ENCODE measurements at regions not wholly inside any gene's neighbourhood (a gene's known extent, or its start where the extent isn't known, plus 50 kb on each side); places are given as distances from the start of the nearest gene placed in this dataset.

DNA sequence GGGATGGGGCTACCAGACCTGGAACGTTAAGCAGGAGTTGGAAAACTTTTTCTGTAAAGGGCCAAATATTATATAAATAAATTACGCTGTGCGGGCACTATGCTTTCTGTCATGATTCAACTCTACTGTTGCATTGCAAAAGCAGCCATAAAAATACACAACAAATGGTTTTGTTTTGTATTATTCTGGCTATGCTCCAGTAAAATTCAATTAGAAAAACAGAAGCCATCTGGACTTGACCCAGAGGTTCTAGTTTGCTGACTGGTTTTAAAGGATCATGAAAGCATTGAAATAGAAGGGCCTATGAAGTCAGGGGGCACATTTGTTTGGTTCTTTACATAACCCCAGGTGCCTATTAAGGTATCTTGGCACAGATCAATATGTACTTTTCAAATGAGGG is 647.4 kb upstream of the LMCD1 start:
- no peak for TF ChIP-seq TAF1 (IDR thresholded peaks at IDR 0.05; ENCODE audit: borderline replicate concordance, low read depth, low read length)
- no peak for TF ChIP-seq POLR2A (IDR thresholded peaks at IDR 0.05; ENCODE audit: low read depth, low read length)
- TF ChIP-seq POLR2AphosphoS5 (IDR thresholded peaks at IDR 0.05; ENCODE audit: low read depth, low read length) = no peak
- FAIRE-seq (no peak), DNase-seq (ENCODE audit: insufficient read length) (no peak)

DNA sequence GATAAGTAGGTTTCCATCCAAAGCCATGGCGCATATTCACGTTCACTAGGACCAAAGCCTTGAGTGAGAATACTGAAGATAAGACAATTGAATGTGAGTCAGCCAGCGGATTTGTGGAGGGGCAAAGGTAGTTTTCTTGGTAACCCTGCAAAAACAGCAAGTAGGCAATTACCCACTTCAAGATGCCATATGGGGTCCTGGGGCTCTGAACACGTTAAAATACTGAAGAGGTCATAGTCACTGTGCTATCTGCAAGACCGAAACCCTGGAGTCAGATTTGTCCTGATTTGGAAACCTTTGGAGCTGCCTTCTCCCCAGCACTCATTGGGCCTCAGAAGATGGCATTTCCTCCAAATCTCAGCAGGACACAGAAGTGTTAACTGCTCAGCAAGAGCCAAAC is 646.9 kb upstream of the LMCD1 start:
- FAIRE-seq = no peak
- DNase-seq (ENCODE audit: insufficient read length) = no peak
- TF ChIP-seq POLR2A (IDR thresholded peaks at IDR 0.05; ENCODE audit: low read depth, low read length) (no peak), POLR2AphosphoS5 (IDR thresholded peaks at IDR 0.05; ENCODE audit: low read depth, low read length) (no peak), TAF1 (IDR thresholded peaks at IDR 0.05; ENCODE audit: borderline replicate concordance, low read depth, low read length) (no peak)

DNA sequence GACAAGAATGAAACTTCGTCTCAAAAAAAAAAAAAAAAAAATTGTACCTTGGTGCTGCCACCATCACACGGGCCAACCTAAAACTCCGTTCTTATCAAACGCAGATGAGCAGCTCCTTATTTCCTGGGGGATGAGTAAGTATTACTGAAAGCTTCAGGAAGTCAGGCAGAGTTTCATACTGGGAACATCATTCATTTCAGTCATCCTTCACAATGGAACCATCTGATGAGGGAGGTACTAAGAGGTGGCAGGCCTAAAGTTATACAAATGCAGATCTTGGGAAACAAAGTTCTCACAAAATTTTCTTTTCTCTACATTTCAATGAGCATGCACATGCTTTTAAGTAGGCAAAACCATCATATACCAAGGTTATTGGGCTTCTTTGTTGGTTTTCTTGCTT is 636.0 kb upstream of the LMCD1 start:
- no peak for TF ChIP-seq TAF1 (IDR thresholded peaks at IDR 0.05; ENCODE audit: borderline replicate concordance, low read depth, low read length)
- TF ChIP-seq POLR2AphosphoS5 (IDR thresholded peaks at IDR 0.05; ENCODE audit: low read depth, low read length) = no peak
- no peak for TF ChIP-seq POLR2A (IDR thresholded peaks at IDR 0.05; ENCODE audit: low read depth, low read length)
- DNase-seq (ENCODE audit: insufficient read length) (no peak), FAIRE-seq (no peak)

DNA sequence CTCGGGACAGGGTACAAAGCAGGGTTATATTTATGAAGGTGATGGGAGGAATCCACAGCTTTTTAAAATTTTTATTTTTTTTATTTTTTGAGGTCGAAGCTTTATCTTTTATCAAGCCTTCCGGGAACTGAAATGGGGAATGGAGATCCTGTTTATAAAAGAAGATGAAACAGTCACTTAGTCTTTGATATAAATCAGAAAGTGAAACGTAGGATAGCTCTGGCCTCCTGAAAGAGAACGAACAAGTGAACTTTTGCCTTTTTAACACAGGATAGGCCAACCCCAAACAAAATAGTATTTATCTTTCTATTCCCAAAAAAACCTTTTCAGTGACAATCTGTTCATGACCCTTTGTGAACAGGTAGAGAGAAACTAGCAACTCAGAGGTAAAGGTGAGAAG is 634.0 kb upstream of the LMCD1 start:
- no peak for TF ChIP-seq POLR2AphosphoS5 (IDR thresholded peaks at IDR 0.05; ENCODE audit: low read depth, low read length)
- no peak for TF ChIP-seq TAF1 (IDR thresholded peaks at IDR 0.05; ENCODE audit: borderline replicate concordance, low read depth, low read length)
- TF ChIP-seq POLR2A (IDR thresholded peaks at IDR 0.05; ENCODE audit: low read depth, low read length) = no peak
- FAIRE-seq = no peak

DNA sequence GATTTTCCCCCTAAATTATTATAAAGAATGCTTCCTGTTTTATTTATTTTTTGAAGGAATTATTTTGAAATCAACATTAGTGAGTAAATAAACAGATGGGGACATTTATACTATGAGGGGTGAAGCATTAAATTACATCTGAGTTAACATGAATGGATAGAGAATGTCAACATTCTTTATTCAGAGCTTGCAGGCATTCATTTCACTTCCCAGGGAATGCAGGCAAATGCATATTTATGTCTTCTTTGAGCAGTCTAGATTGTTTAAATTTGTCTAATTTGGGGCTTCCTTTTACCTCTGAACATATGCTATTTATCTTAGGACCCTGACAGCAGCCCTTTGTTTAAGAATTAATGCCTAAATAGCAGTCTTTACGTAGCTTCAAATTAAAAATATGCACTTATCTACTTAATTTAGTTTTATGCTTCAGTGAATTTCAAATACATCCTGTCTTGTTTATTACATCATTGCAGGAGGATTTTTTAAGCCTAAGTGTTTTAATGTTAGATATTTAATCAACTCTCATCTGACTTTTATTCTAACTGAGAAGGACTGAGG is 630.5 kb upstream of the LMCD1 start:
- TF ChIP-seq POLR2A (IDR thresholded peaks at IDR 0.05; ENCODE audit: low read depth, low read length) = no peak
- TF ChIP-seq TAF1 (IDR thresholded peaks at IDR 0.05; ENCODE audit: borderline replicate concordance, low read depth, low read length) = no peak
- no peak for TF ChIP-seq POLR2AphosphoS5 (IDR thresholded peaks at IDR 0.05; ENCODE audit: low read depth, low read length)
- FAIRE-seq = no peak

More for the DNA sequence above, 634.0 kb upstream of the LMCD1 start:
- DNase-seq (ENCODE audit: insufficient read length) = no peak

DNA sequence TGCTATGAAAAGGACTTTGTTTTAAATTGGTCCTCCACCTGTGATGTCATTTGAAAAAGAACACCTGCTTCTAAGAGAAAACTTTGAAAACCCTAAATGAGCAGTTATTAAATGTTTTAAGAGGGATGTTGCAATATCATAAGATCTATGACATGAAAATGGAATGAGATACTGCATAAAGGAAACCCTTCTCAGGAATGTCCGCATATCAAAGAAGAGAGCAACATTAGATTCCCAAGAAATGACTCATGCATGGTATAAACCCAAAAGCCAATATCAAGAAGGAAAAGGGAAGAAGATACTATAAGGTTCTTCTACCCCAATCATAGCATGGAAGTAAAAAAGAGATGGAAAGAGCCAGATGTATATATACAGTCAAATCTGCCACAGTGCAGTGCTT is 627.5 kb upstream of the LMCD1 start:
- FAIRE-seq = no peak
- DNase-seq (ENCODE audit: insufficient read length) = no peak
- TF ChIP-seq TAF1 (IDR thresholded peaks at IDR 0.05; ENCODE audit: borderline replicate concordance, low read depth, low read length) (no peak), POLR2A (IDR thresholded peaks at IDR 0.05; ENCODE audit: low read depth, low read length) (no peak), POLR2AphosphoS5 (IDR thresholded peaks at IDR 0.05; ENCODE audit: low read depth, low read length) (no peak)

More for the DNA sequence above, 630.5 kb upstream of the LMCD1 start:
- DNase-seq (ENCODE audit: insufficient read length) = no peak

DNA sequence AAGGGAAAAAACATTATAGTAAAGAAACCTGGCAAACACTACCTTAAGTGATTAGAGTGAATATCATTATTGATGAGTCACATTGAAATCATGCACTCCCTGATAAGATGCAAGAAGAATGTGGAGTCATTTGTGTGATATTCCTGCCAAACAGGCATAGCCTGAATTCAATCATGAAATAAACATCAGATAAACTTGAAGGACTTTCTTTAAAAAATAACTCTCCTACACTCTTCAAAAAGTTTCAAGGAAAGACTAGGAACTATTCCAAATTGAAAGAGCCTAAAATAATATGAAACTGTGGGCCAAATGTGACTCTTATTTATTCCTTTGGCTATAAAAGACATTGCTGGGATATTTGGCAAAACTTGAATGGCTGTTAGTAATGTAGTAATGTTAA is 625.7 kb upstream of the LMCD1 start:
- FAIRE-seq = no peak

DNA sequence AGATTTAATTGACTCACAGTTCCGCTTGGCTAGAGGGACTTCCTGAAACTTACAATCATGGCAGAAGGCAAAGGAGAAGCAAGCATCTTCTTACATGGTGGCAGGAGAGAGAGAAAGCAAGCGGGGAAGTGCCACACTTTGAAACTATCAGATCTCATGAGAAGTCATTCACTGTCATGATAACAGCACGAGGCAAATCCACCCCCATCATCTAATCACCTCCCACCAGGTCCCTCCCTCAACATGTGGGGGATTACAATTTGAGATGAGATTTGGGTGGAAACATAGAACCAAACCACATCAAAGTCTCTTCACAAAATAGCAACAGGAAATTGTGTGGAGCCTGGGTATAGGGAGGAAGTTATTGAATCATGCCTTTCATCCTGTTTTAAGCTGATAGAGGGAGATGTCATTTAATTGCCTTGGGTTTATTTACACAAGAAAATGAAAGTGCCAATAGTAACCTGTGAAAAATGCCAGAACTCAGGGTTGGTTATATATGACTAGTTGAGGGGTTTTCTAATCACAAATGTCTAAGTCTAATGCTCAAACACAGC is 624.8 kb upstream of the LMCD1 start:
- DNase-seq (ENCODE audit: insufficient read length) = no peak
- no peak for TF ChIP-seq POLR2A (IDR thresholded peaks at IDR 0.05; ENCODE audit: low read depth, low read length)
- FAIRE-seq = no peak

More for the DNA sequence above, 625.7 kb upstream of the LMCD1 start:
- TF ChIP-seq TAF1 (IDR thresholded peaks at IDR 0.05; ENCODE audit: borderline replicate concordance, low read depth, low read length) (no peak), POLR2AphosphoS5 (IDR thresholded peaks at IDR 0.05; ENCODE audit: low read depth, low read length) (no peak), POLR2A (IDR thresholded peaks at IDR 0.05; ENCODE audit: low read depth, low read length) (no peak)
- DNase-seq (ENCODE audit: insufficient read length) = no peak

DNA sequence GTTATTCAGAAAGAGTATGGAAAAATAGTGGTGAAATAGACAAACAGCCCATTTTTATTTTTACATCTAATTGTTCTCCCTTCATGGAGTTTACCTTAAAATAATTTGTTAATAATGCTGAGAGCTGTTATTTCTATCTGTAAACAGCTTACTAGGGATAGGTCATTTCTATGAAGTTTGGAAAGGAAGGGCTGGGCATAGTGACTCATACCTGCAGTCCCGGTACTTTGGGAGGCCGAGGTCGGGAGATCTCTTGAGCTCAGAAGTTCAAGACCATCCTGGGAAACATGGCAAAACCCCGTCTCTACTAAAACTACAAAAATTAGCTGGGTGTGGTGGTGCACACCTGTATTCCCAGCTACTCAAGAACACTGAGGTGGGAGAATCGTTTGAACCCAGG is 624.3 kb upstream of the LMCD1 start:
- no peak for DNase-seq (ENCODE audit: insufficient read length)
- TF ChIP-seq POLR2AphosphoS5 (IDR thresholded peaks at IDR 0.05; ENCODE audit: low read depth, low read length) (no peak), TAF1 (IDR thresholded peaks at IDR 0.05; ENCODE audit: borderline replicate concordance, low read depth, low read length) (no peak), POLR2A (IDR thresholded peaks at IDR 0.05; ENCODE audit: low read depth, low read length) (no peak)
- FAIRE-seq = no peak

DNA sequence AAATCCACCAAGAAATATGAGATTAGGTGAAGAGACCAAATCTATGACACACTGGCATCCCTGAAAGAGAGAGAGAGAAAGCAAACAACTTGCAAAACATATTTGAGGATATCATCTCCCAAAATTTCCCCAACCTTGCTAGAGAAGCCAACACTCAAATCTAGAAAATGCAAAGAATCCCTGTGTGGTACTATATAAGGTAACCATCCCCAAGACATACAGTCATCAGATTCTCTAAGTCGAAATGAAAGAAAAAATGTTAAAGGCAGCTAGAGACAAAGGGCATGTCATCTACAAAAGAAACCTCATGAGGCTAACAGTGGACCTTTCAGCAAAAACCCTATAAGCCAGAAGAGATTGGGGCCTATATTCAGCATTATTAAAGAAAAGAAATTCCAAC is 622.1 kb upstream of the LMCD1 start:
- no peak for DNase-seq (ENCODE audit: insufficient read length)
- FAIRE-seq = no peak
- no peak for TF ChIP-seq POLR2AphosphoS5 (IDR thresholded peaks at IDR 0.05; ENCODE audit: low read depth, low read length)
- TF ChIP-seq POLR2A (IDR thresholded peaks at IDR 0.05; ENCODE audit: low read depth, low read length) = no peak
- TF ChIP-seq TAF1 (IDR thresholded peaks at IDR 0.05; ENCODE audit: borderline replicate concordance, low read depth, low read length) = no peak

DNA sequence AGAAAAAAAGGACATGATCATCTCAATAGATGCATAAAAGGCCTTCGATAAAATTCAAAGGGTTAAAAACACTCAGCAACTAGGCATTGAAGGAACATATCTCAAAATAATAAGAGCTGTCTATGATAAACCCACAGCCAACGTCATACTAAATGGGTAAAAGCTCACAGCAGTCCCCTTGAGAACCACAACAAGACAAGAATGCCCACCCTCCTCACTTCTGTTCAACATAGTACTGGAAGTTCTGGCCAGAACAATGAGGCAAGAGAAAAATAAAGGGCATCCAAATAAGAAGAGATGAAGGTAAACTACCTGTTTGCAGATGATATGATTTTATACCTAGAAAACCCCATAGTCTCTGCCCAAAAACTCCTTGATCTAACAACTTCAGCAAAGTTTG is 619.7 kb upstream of the LMCD1 start:
- no peak for TF ChIP-seq POLR2AphosphoS5 (IDR thresholded peaks at IDR 0.05; ENCODE audit: low read depth, low read length)
- TF ChIP-seq POLR2A (IDR thresholded peaks at IDR 0.05; ENCODE audit: low read depth, low read length) = no peak
- TF ChIP-seq TAF1 (IDR thresholded peaks at IDR 0.05; ENCODE audit: borderline replicate concordance, low read depth, low read length) = no peak
- DNase-seq (ENCODE audit: insufficient read length) (no peak), FAIRE-seq (no peak)

DNA sequence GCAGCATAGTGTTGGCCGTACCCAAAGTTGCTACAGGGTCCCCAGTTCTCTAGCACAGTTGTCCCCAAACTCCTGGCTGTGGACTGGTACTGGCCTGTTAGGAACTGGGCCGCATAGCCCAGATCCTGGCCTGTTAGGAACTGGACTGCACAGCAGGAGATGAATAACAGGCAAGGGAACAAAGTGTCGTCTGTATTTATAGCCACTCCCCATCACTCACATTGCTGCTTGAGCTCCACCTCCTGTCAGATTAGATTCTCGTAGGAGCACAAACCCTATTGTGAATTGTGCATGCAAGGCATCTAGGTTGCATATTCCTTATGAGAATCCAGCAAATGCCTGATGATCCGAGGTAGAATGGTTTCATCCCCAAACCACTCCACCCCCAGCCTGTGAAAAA is 604.0 kb upstream of the LMCD1 start:
- FAIRE-seq = no peak
- no peak for DNase-seq (ENCODE audit: insufficient read length)

More for the DNA sequence above, 604.0 kb upstream of the LMCD1 start:
- no peak for TF ChIP-seq TAF1 (IDR thresholded peaks at IDR 0.05; ENCODE audit: borderline replicate concordance, low read depth, low read length)
- no peak for TF ChIP-seq POLR2AphosphoS5 (IDR thresholded peaks at IDR 0.05; ENCODE audit: low read depth, low read length)
- no peak for TF ChIP-seq POLR2A (IDR thresholded peaks at IDR 0.05; ENCODE audit: low read depth, low read length)
